ENCODE measurements at regions not wholly inside any gene's neighbourhood (a gene's known extent, or its start where the extent isn't known, plus 50 kb on each side); places are given as distances from the start of the nearest gene placed in this dataset.
A peak's percentile ranks its signal among the peaks of the same experiment; 100 is the strongest.

- Histone ChIP-seq H3K36me3 (no peaks in the 10 kb centered on the region), H3K4me3 (no peak overlapping the region), H3K27ac (peak overlapping the region; percentile 53 to 65), H3K27me3 (no peaks in the 10 kb centered on the region), H3K4me1 (peaks cover 0 to 56% of the 10 kb centered on the region in 2 donors), H3K9me3 (no peaks in the 10 kb centered on the region)
- no peak for TF ChIP-seq CTCF (IDR thresholded peaks at IDR 0.05)
- DNase-seq (ENCODE audit: low spot score), result no peak
Observed at GRCh38 chr12:46489951-46490388, 117.4 kb upstream of the SLC38A2 start.

- Histone ChIP-seq H3K27me3 (no peaks in the 10 kb centered on the region), H3K9me3 (no peaks in the 10 kb centered on the region), H3K4me3 (no peak overlapping the region), H3K4me1 (peaks cover 0 to 49% of the 10 kb centered on the region in 2 donors), H3K36me3 (no peaks in the 10 kb centered on the region), H3K27ac (no peak overlapping the region)
- no peak for TF ChIP-seq CTCF (IDR thresholded peaks at IDR 0.05)
- DNase-seq (ENCODE audit: low spot score), result no peak
Observed at GRCh38 chr12:46487567-46488131, 115.1 kb upstream of the SLC38A2 start.

GRCh38 chr12:46486588-46486987, 114.0 kb upstream of the SLC38A2 start:
- Histone ChIP-seq H3K4me3 (no peak overlapping the region), H3K36me3 (no peaks in the 10 kb centered on the region), H3K4me1 (peaks cover 0 to 40% of the 10 kb centered on the region in 2 donors), H3K9me3 (no peaks in the 10 kb centered on the region), H3K27me3 (no peaks in the 10 kb centered on the region), H3K27ac (no peak overlapping the region)
- TF ChIP-seq CTCF (IDR thresholded peaks at IDR 0.05), result no peak
- DNase-seq (ENCODE audit: low spot score), result no peak

GRCh38 chr12:46485853-46486252, 113.3 kb upstream of the SLC38A2 start:
- no peak for TF ChIP-seq CTCF (IDR thresholded peaks at IDR 0.05)
- Histone ChIP-seq H3K4me3 (no peak overlapping the region), H3K27ac (no peak overlapping the region), H3K9me3 (no peaks in the 10 kb centered on the region), H3K4me1 (peaks cover 0 to 32% of the 10 kb centered on the region in 2 donors), H3K36me3 (no peaks in the 10 kb centered on the region), H3K27me3 (no peaks in the 10 kb centered on the region)
- no peak for DNase-seq (ENCODE audit: low spot score)

GRCh38 chr12:46484396-46485061, 112.0 kb upstream of the SLC38A2 start:
- no peak overlapping the region for H3K27ac ChIP-seq
- H3K4me3 ChIP-seq, result no peak overlapping the region
- H3K27me3 ChIP-seq, result no peaks in the 10 kb centered on the region
- no peak for DNase-seq (ENCODE audit: low spot score)
- H3K4me1 ChIP-seq, result peaks cover 0 to 19% of the 10 kb centered on the region in 2 donors
- no peaks in the 10 kb centered on the region for H3K36me3 ChIP-seq
- no peak for TF ChIP-seq CTCF (IDR thresholded peaks at IDR 0.05)
- no peaks in the 10 kb centered on the region for H3K9me3 ChIP-seq

Measured in right atrium auricular region (tissue), 2 donors.